NCI-H2227 treated with DMSO at 0.1 percent for 48 hours (cell line): ENCODE measurements at regions not wholly inside any gene's neighbourhood (a gene's known extent, or its start where the extent isn't known, plus 50 kb on each side); places are given as distances from the start of the nearest gene placed in this dataset.

ENCODE experiments used
- DNase-seq: peaks from one replicate; lab custom pipeline; 2025; lab: John Stamatoyannopoulos, UW

- no peak for DNase-seq
Observed at GRCh38 chr18:72470391-72470790, 73.8 kb downstream of the CBLN2 start.

- no peak for DNase-seq
Observed at GRCh38 chr18:72468021-72468710, 76.0 kb downstream of the CBLN2 start.

- DNase-seq = no peak
Observed at GRCh38 chr18:72460210-72460680, 83.9 kb downstream of the CBLN2 start.

- DNase-seq = no peak
Observed at GRCh38 chr18:72458271-72458670, 85.9 kb downstream of the CBLN2 start.

- DNase-seq = no peak
Observed at GRCh38 chr18:72456802-72457201, 87.3 kb downstream of the CBLN2 start.

GRCh38 chr18:72452328-72452727 is 91.8 kb downstream of the CBLN2 start:
- DNase-seq = no peak

GRCh38 chr18:72444798-72445155 is 99.4 kb downstream of the CBLN2 start:
- no peak for DNase-seq

GRCh38 chr18:72444111-72444797 is 99.9 kb downstream of the CBLN2 start:
- DNase-seq = no peak

- no peak for DNase-seq
Observed at GRCh38 chr18:72436401-72436800, 107.7 kb downstream of the CBLN2 start.

GRCh38 chr18:72433756-72434155 is 110.4 kb downstream of the CBLN2 start:
- no peak for DNase-seq

GRCh38 chr18:72427721-72428120 is 116.4 kb downstream of the CBLN2 start:
- no peak for DNase-seq

- DNase-seq = no peak
Observed at GRCh38 chr18:72419914-72420313, 124.2 kb downstream of the CBLN2 start.

GRCh38 chr18:72412927-72413326 is 131.2 kb downstream of the CBLN2 start:
- DNase-seq = no peak

- no peak for DNase-seq
Observed at GRCh38 chr18:72411261-72411660, 132.9 kb downstream of the CBLN2 start.

GRCh38 chr18:72410399-72410798 is 133.7 kb downstream of the CBLN2 start:
- no peak for DNase-seq

GRCh38 chr18:72409903-72410302 is 134.2 kb downstream of the CBLN2 start:
- no peak for DNase-seq

- no peak for DNase-seq
Observed at GRCh38 chr18:72407048-72407447, 137.1 kb downstream of the CBLN2 start.

GRCh38 chr18:72391951-72392350 is 152.2 kb downstream of the CBLN2 start:
- no peak for DNase-seq

GRCh38 chr18:72391427-72391826 is 152.7 kb downstream of the CBLN2 start:
- DNase-seq = no peak

GRCh38 chr18:72378016-72378415 is 166.1 kb downstream of the CBLN2 start:
- no peak for DNase-seq

- DNase-seq = no peak
Observed at GRCh38 chr18:72376256-72376655, 167.9 kb downstream of the CBLN2 start.

GRCh38 chr18:72375618-72376017 is 168.5 kb downstream of the CBLN2 start:
- DNase-seq = no peak

GRCh38 chr18:72372076-72372475 is 172.1 kb downstream of the CBLN2 start:
- no peak for DNase-seq

GRCh38 chr18:72368308-72368707 is 175.8 kb downstream of the CBLN2 start:
- DNase-seq = no peak
